Glutamatergic neuron (in vitro differentiated cells): ENCODE measurements at regions not wholly inside any gene's neighbourhood (a gene's known extent, or its start where the extent isn't known, plus 50 kb on each side); places are given as distances from the start of the nearest gene placed in this dataset.

Source experiments
- DNase-seq: peaks from one replicate; pipeline ENCODE4 v3.0.0; 2022
- H3K27ac Mint-ChIP-seq: one replicate; pipeline ENCODE4 v1.8.0; 2020; ENCODE audit warnings: mild to moderate bottlenecking, mixed read lengths, inconsistent platforms; ENCODE audit not compliant: unreplicated experiment
- H3K27me3 Mint-ChIP-seq: one replicate; pipeline ENCODE4 v1.8.0; 2020; ENCODE audit warnings: mild to moderate bottlenecking, moderate library complexity, mixed read lengths, inconsistent platforms; ENCODE audit not compliant: unreplicated experiment
- H3K36me3 Mint-ChIP-seq: one replicate; pipeline ENCODE4 v1.8.0; 2020; ENCODE audit warnings: mild to moderate bottlenecking, mixed read lengths, inconsistent platforms; ENCODE audit not compliant: unreplicated experiment
- H3K4me1 Mint-ChIP-seq: one replicate; pipeline ENCODE4 v1.8.0; 2020; ENCODE audit warnings: mild to moderate bottlenecking, low read depth, mixed read lengths, inconsistent platforms; ENCODE audit not compliant: unreplicated experiment
- H3K4me3 Mint-ChIP-seq: one replicate; pipeline ENCODE4 v1.8.0; 2020; ENCODE audit warnings: mild to moderate bottlenecking, mixed read lengths, inconsistent platforms; ENCODE audit not compliant: unreplicated experiment
- H3K9me3 Mint-ChIP-seq: one replicate; pipeline ENCODE4 v1.8.0; 2020; ENCODE audit warnings: mild to moderate bottlenecking, moderate library complexity, mixed read lengths, inconsistent platforms; ENCODE audit not compliant: unreplicated experiment
- CTCF ChIP-seq: fragments of 200-600 bp; sonication (generic); IDR thresholded peaks from one replicate; pipeline ENCODE4 v1.5.0; 2021; ENCODE audit not compliant: partially characterized antibody, unreplicated experiment

GRCh38 chr9:36750630-36751029 is 177.9 kb downstream of the MELK start:
- H3K9me3 Mint-ChIP-seq: peaks cover 4% of the 10 kb centered on the region
- H3K27me3 Mint-ChIP-seq: peaks cover 14% of the 10 kb centered on the region
- no peak overlapping the region for H3K4me3 Mint-ChIP-seq
- no peaks in the 10 kb centered on the region for H3K36me3 Mint-ChIP-seq
- H3K4me1 Mint-ChIP-seq: no peaks in the 10 kb centered on the region
- no peak for DNase-seq
- H3K27ac Mint-ChIP-seq: no peak overlapping the region
- no peak for TF ChIP-seq CTCF

- DNase-seq: no peak
- no peak for TF ChIP-seq CTCF
- H3K9me3 Mint-ChIP-seq: peaks cover 4% of the 10 kb centered on the region
- H3K27me3 Mint-ChIP-seq: peaks cover 8% of the 10 kb centered on the region
- H3K36me3 Mint-ChIP-seq: no peaks in the 10 kb centered on the region
- H3K4me1 Mint-ChIP-seq: no peaks in the 10 kb centered on the region
- no peak overlapping the region for H3K4me3 Mint-ChIP-seq
- no peak overlapping the region for H3K27ac Mint-ChIP-seq
Measured at GRCh38 chr9:36755019-36755418, 182.3 kb downstream of the MELK start.

- no peak for TF ChIP-seq CTCF
- Mint-ChIP-seq H3K36me3 (no peaks in the 10 kb centered on the region), H3K9me3 (no peaks in the 10 kb centered on the region), H3K27me3 (peaks cover 7% of the 10 kb centered on the region), H3K4me1 (no peaks in the 10 kb centered on the region), H3K4me3 (no peak overlapping the region), H3K27ac (no peak overlapping the region)
- DNase-seq: no peak
Measured at GRCh38 chr9:36759141-36759540, 186.4 kb downstream of the MELK start.

GRCh38 chr9:36759976-36760375 is 187.3 kb downstream of the MELK start:
- Mint-ChIP-seq H3K4me3 (no peak overlapping the region), H3K9me3 (no peaks in the 10 kb centered on the region), H3K36me3 (no peaks in the 10 kb centered on the region), H3K27ac (no peak overlapping the region), H3K27me3 (peaks cover 6% of the 10 kb centered on the region), H3K4me1 (no peaks in the 10 kb centered on the region)
- no peak for DNase-seq
- no peak for TF ChIP-seq CTCF

- TF ChIP-seq CTCF: no peak
- Mint-ChIP-seq H3K4me3 (no peak overlapping the region), H3K36me3 (no peaks in the 10 kb centered on the region), H3K27ac (no peak overlapping the region), H3K27me3 (peaks cover 2% of the 10 kb centered on the region), H3K4me1 (no peaks in the 10 kb centered on the region), H3K9me3 (no peaks in the 10 kb centered on the region)
- DNase-seq: no peak
Measured at GRCh38 chr9:36760667-36761420, 188.1 kb downstream of the MELK start.
